DND-41 (cell line): ENCODE measurements at regions not wholly inside any gene's neighbourhood (a gene's known extent, or its start where the extent isn't known, plus 50 kb on each side); places are given as distances from the start of the nearest gene placed in this dataset.

ENCODE experiments used
- EZH2 ChIP-seq: IDR thresholded peaks from 3 replicates; pipeline ENCODE4 v1.6.1; 2012; ENCODE audit warnings: borderline replicate concordance, low read depth, mild to moderate bottlenecking, moderate library complexity, low read length, inconsistent platforms; ENCODE audit not compliant: severe bottlenecking
- TF ChIP-seq, protein P1 (sequence below): IDR thresholded peaks from 2 replicates; pipeline ENCODE4 v1.5.1; 2012; ENCODE audit warnings: borderline replicate concordance, low read length, moderate library complexity, mild to moderate bottlenecking; ENCODE audit not compliant: poor library complexity, severe bottlenecking; ENCODE audit errors: extremely low read depth

DNA sequence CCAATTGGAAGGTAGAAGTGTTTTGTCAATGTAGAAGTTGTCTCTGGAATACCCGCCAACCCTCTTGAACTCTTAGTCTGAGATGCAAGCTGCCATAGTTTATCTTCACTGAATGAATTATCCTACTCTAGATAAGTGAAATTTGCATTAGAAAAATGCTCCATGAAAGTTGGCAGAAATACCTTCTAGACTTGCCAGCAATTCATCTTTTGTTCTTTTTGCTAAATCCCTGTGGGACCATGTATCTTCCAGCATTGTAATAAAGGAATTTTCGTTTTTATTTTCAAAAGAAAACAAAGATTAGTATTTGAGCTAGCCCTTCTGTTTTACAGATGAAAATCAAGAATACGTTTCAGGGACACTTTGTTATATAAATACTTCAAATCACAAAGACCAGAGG is 244.2 kb downstream of the CBLN4 start:
- TF ChIP-seq, protein P1, sequence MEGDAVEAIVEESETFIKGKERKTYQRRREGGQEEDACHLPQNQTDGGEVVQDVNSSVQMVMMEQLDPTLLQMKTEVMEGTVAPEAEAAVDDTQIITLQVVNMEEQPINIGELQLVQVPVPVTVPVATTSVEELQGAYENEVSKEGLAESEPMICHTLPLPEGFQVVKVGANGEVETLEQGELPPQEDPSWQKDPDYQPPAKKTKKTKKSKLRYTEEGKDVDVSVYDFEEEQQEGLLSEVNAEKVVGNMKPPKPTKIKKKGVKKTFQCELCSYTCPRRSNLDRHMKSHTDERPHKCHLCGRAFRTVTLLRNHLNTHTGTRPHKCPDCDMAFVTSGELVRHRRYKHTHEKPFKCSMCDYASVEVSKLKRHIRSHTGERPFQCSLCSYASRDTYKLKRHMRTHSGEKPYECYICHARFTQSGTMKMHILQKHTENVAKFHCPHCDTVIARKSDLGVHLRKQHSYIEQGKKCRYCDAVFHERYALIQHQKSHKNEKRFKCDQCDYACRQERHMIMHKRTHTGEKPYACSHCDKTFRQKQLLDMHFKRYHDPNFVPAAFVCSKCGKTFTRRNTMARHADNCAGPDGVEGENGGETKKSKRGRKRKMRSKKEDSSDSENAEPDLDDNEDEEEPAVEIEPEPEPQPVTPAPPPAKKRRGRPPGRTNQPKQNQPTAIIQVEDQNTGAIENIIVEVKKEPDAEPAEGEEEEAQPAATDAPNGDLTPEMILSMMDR = no peak
- no peak for TF ChIP-seq EZH2
